HCT116 (cell line): ENCODE measurements at regions not wholly inside any gene's neighbourhood (a gene's known extent, or its start where the extent isn't known, plus 50 kb on each side); places are given as distances from the start of the nearest gene placed in this dataset.

Experiments
- ATAC-seq: fragments of 200-7000 bp; cut with Tn5 transposase; 2 replicates; pipeline ENCODE4 v1.9.1; 2020; ENCODE audit warnings: mild to moderate bottlenecking, moderate library complexity
- BruUV-seq: library from RNA; stranded (reverse); fragments of 400-500 nt; replicated peaks from 2 replicates; lab custom pipeline; 2021; lab: Mats Ljungman, UMichigan
- CTCF ChIA-PET: fragments of 300-600 bp; sonication (Branson Sonifier 250); formaldehyde crosslinking; loops from one replicate; lab custom pipeline; 2021; ENCODE audit warnings: antibody characterized with exemption; lab: Charles Lee
- POLR2A ChIA-PET: fragments of 300-600, 350-600 bp; sonication (Branson Sonifier 250); formaldehyde crosslinking; loops from one replicate; lab custom pipeline; 2021; ENCODE audit warnings: antibody characterized with exemption; lab: Charles Lee
- RAD21 ChIA-PET, 2 experiments: fragments of 300-600 bp; sonication (Branson Sonifier 250); formaldehyde crosslinking; loops; one replicate each; lab custom pipeline; 2023; ENCODE audit warnings: low total read pairs in 2 of 2; ENCODE audit not compliant: uncharacterized antibody in 2 of 2, unreplicated experiment in 2 of 2, low non-redundant PET in 1 of 2; lab: Charles Lee
- DNase-seq: peaks from one replicate; pipeline ENCODE4 v3.0.0-alpha.2; 2010; ENCODE audit warnings: low read depth, low spot score
- H2AFZ ChIP-seq: fragments of 200-600 bp; shearing (Covaris generic), sonication (generic); 2 replicates; pipeline ENCODE4 v1.6.1; 2017; ENCODE audit warnings: low read depth, mixed run types, mixed read lengths, antibody characterized with exemption, low read length; ENCODE audit not compliant: poor library complexity, severe bottlenecking
- H3K27ac ChIP-seq: 2 replicates; pipeline ENCODE4 v1.5.1; 2012; ENCODE audit warnings: low read depth, low read length
- H3K27me3 ChIP-seq: fragments of 200-600 bp; sonication (generic); 2 replicates; pipeline ENCODE4 v1.6.1; 2016; ENCODE audit warnings: mixed run types, low read length, mixed read lengths; ENCODE audit not compliant: insufficient read depth
- H3K36me3 ChIP-seq, 2 experiments: fragments of 200-500 bp in 1 of 2; fragments of 200-600 bp in 1 of 2; sonication (Bioruptor generic) in 1 of 2; sonication (generic) in 1 of 2; 2 replicates each; pipeline versions ENCODE4 v1.5.1 to v1.6.1; 2014 to 2016; ENCODE audit warnings: low read length in 2 of 2, inconsistent platforms in 1 of 2, mixed read lengths in 1 of 2, mixed run types in 1 of 2; ENCODE audit not compliant: insufficient read depth in 2 of 2, control insufficient read depth in 1 of 2
- H3K4me1 ChIP-seq, 2 experiments: fragments of 200-600 bp in 1 of 2; sonication (generic) in 1 of 2; 2 replicates each; pipeline versions ENCODE4 v1.5.1 to v1.6.1; 2012 to 2017; ENCODE audit warnings: low read length in 2 of 2, inconsistent platforms in 1 of 2, mild to moderate bottlenecking in 1 of 2, mixed read lengths in 1 of 2, mixed run types in 1 of 2, moderate library complexity in 1 of 2; ENCODE audit not compliant: insufficient read depth in 2 of 2, control insufficient read depth in 1 of 2
- H3K4me2 ChIP-seq: fragments of 200-600 bp; sonication (generic); 2 replicates; pipeline ENCODE4 v1.6.1; 2017; ENCODE audit warnings: mixed run types, low read length, mixed read lengths
- H3K4me3 ChIP-seq, 2 experiments: fragments of 200-600 bp in 1 of 2; sonication (generic) in 1 of 2; replicated peaks in 1 of 2; 2 replicates each; pipeline ENCODE4 v1.5.1; 2011 to 2016; ENCODE audit warnings: low read length in 2 of 2, control low read depth in 1 of 2, low read depth in 1 of 2, mild to moderate bottlenecking in 1 of 2, mixed read lengths in 1 of 2, mixed run types in 1 of 2
- H3K79me2 ChIP-seq: fragments of 200-600 bp; sonication (generic); 2 replicates; pipeline ENCODE4 v1.6.1; 2017; ENCODE audit warnings: mild to moderate bottlenecking, mixed run types, low read length, moderate library complexity, mixed read lengths; ENCODE audit not compliant: insufficient read depth
- H3K9ac ChIP-seq: fragments of 200-600 bp; sonication (generic); 2 replicates; pipeline ENCODE4 v1.6.1; 2016; ENCODE audit warnings: low read length, mixed read lengths
- H3K9me2 ChIP-seq: fragments of 200-600 bp; sonication (generic), shearing (Covaris generic); 2 replicates; pipeline ENCODE4 v1.6.1; 2017; ENCODE audit warnings: mixed run types, mild to moderate bottlenecking, moderate library complexity; ENCODE audit not compliant: insufficient read depth
- H3K9me3 ChIP-seq, 2 experiments: fragments of 200-500 bp in 1 of 2; fragments of 200-600 bp in 1 of 2; sonication (Bioruptor generic) in 1 of 2; sonication (generic) in 1 of 2; 2 replicates each; pipeline ENCODE4 v1.6.1; 2014 to 2017; ENCODE audit warnings: low read length in 2 of 2, mixed read lengths in 2 of 2, inconsistent platforms in 1 of 2, low read depth in 1 of 2, mild to moderate bottlenecking in 1 of 2, mixed run types in 1 of 2, moderate library complexity in 1 of 2; ENCODE audit not compliant: control insufficient read depth in 1 of 2, insufficient read depth in 1 of 2
- H4K20me1 ChIP-seq: fragments of 200-600 bp; sonication (generic), shearing (Covaris generic); 2 replicates; pipeline ENCODE4 v1.6.1; 2017; ENCODE audit warnings: mixed run types, mild to moderate bottlenecking, moderate library complexity; ENCODE audit not compliant: insufficient read depth
- CEBPB ChIP-seq: IDR thresholded peaks from 2 replicates; pipeline ENCODE4 v1.6.1; 2012; ENCODE audit warnings: low read depth
- CTCF ChIP-seq, 3 experiments: fragments of 200-600 bp in 1 of 3; sonication (generic) in 1 of 3; IDR thresholded peaks in 2 of 3; conservative IDR thresholded peaks in 1 of 3; 2 replicates each; pipeline ENCODE4 v1.5.1; 2012 to 2017; ENCODE audit warnings: low read depth in 2 of 3, low read length in 2 of 3, antibody characterized with exemption in 1 of 3, borderline replicate concordance in 1 of 3, control low read depth in 1 of 3, mild to moderate bottlenecking in 1 of 3, mixed read lengths in 1 of 3, mixed run types in 1 of 3, moderate library complexity in 1 of 3; ENCODE audit not compliant: insufficient read depth in 1 of 3
- EGR1 ChIP-seq: IDR thresholded peaks from 2 replicates; pipeline ENCODE4 v1.6.1; 2012; ENCODE audit warnings: low read depth
- EZH2 ChIP-seq: fragments of 200-600 bp; sonication (generic); IDR thresholded peaks from 2 replicates; pipeline ENCODE4 v1.6.1; 2017; ENCODE audit warnings: antibody characterized with exemption, mixed run types
- EZH2phosphoT487 ChIP-seq: fragments of 200-600 bp; IDR thresholded peaks from 2 replicates; pipeline ENCODE4 v1.6.1; 2018; ENCODE audit warnings: antibody characterized with exemption, borderline replicate concordance
- JUND ChIP-seq: IDR thresholded peaks from 2 replicates; pipeline ENCODE4 v1.6.1; 2012
- POLR2A ChIP-seq: IDR thresholded peaks from 2 replicates; pipeline ENCODE4 v1.7.0; 2011; ENCODE audit warnings: borderline replicate concordance; ENCODE audit not compliant: insufficient read depth, insufficient read length; ENCODE audit errors: extremely low read depth
- POLR2AphosphoS5 ChIP-seq: IDR thresholded peaks from 2 replicates; pipeline ENCODE4 v1.6.1; 2011; ENCODE audit warnings: mild to moderate bottlenecking, low read depth, low read length, moderate library complexity
- SIN3A ChIP-seq: IDR thresholded peaks from 2 replicates; pipeline ENCODE4 v1.6.1; 2012; ENCODE audit warnings: low read depth
- SRF ChIP-seq: IDR thresholded peaks from 2 replicates; pipeline ENCODE4 v1.6.1; 2012; ENCODE audit warnings: low read depth
- TCF7L2 ChIP-seq: IDR thresholded peaks from 2 replicates; pipeline ENCODE4 v1.7.0; 2011; ENCODE audit warnings: borderline replicate concordance, inconsistent platforms; ENCODE audit not compliant: insufficient read depth, insufficient read length; ENCODE audit errors: extremely low read depth
- ZFX ChIP-seq: fragments of 450-650 bp; IDR thresholded peaks from 2 replicates; pipeline ENCODE4 v1.6.1; 2017
- intact Hi-C: fragments of 100-400 bp; cut with micrococcal nuclease; formaldehyde crosslinking; loops from 2 replicates; pipeline ENCODE4 v1.10.0; 2022
- TF ChIP-seq, protein P1 (sequence below): IDR thresholded peaks from 2 replicates; pipeline ENCODE4 v1.6.1; 2012

GRCh38 chr1:53395671-53396215 lies 63.5 kb upstream of the DMRTB1 start (continued):
- TF ChIP-seq POLR2AphosphoS5 (no peak), EGR1 (no peak), SRF (no peak), CTCF (IDR thresholded peaks at IDR 0.05 in 2 of 3, conservative IDR thresholded peaks at IDR 0.05 in 1 of 3; ENCODE audit: borderline replicate concordance in 1 of 3, insufficient read depth in 1 of 3, low read depth in 2 of 3, low read length in 2 of 3) (no peak)

DNA sequence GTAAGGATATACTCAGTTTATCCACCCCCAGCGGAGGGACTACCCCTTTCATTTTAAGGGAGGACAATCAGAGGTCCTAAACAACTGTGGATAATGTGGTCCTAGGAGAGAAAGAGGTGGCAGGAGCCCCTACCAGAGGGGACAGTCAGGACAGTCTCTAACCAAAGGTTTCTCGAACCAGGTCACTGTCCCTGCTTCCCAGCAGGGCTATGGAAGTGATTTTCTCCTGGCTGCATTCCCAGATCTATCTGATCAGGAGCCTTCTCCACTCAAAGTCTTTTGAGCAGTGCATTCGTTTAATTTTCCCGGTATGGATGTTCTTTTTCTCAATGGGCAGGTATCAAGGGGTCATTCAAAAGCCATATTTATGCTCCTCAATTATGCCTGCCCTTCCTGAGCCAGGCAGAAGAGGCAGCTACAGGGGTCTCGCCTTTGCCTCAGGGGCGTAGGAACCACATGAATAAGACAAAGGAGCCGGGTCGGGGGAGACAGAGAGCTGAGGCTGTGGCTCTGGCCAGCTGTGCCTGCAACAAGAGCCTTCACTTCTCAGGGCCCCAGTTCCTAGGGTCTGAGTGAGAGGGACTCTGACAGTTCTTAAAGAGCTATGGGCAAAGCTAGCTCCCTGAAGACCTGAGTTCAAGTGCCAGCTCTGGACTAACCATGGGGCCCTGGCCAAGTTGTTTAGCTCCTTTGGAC lies 62.5 kb upstream of the DMRTB1 start:
- Histone ChIP-seq H3K9me3 (no peaks in the 10 kb centered on the region), H3K9ac (no peak overlapping the region), H3K36me3 (no peaks in the 10 kb centered on the region), H2AFZ (no peak overlapping the region), H3K4me3 (no peak overlapping the region), H3K4me1 (peaks cover 0 to 4% of the 10 kb centered on the region in 2 experiments; a peak in 1 of 4 replicates), H4K20me1 (no peaks in the 10 kb centered on the region), H3K4me2 (no peak overlapping the region), H3K79me2 (no peaks in the 10 kb centered on the region), H3K27ac (no peak overlapping the region), H3K27me3 (no peaks in the 10 kb centered on the region), H3K9me2 (no peaks in the 10 kb centered on the region)
- ATAC-seq (no peak), DNase-seq (no peak)
- POLR2A ChIA-PET, result no interaction called here
- intact Hi-C loops, result no loop called here
- no TSS peak for BruUV-seq
- TF ChIP-seq ZFX (no peak), CEBPB (no peak), POLR2A (no peak), TCF7L2 (no peak), SIN3A (no peak), EZH2 (no peak), EZH2phosphoT487 (no peak), JUND (no peak)
- TF ChIP-seq, protein P1, sequence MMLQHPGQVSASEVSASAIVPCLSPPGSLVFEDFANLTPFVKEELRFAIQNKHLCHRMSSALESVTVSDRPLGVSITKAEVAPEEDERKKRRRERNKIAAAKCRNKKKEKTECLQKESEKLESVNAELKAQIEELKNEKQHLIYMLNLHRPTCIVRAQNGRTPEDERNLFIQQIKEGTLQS, result no peak
- RAD21 ChIA-PET, result no interaction called here
- CTCF ChIA-PET, result interaction anchor here (1.3 kb wide), 1 partner anchor 118 kb away, joined by 5 read pairs; no protein-coding TSS in a partner anchor
